Activated CD4-positive, alpha-beta T cell treated with anti-CD3 and anti-CD28 coated beads for 36 hours (primary cell): ENCODE measurements at regions not wholly inside any gene's neighbourhood (a gene's known extent, or its start where the extent isn't known, plus 50 kb on each side); places are given as distances from the start of the nearest gene placed in this dataset.
A peak's percentile ranks its signal among the peaks of the same experiment; 100 is the strongest.

Experiments
- ATAC-seq: fragments of 200-7000 bp; cut with Tn5 transposase; one replicate; pipeline ENCODE4 v1.10.0; 2021; ENCODE audit warnings: mild to moderate bottlenecking, moderate library complexity
- CTCF ChIA-PET: fragments of 350-600 bp; sonication (Branson Sonifier 250); formaldehyde crosslinking; loops from one replicate; lab custom pipeline; 2021; ENCODE audit warnings: antibody characterized with exemption; lab: Charles Lee
- POLR2A ChIA-PET: fragments of 350-600 bp; sonication (Branson Sonifier 250); formaldehyde crosslinking; loops from one replicate; lab custom pipeline; 2021; ENCODE audit warnings: antibody characterized with exemption, inconsistent platforms; lab: Charles Lee
- DNase-seq: peaks from one replicate; pipeline ENCODE4 v3.0.0-alpha.2; 2020
- H3K27ac Mint-ChIP-seq: one replicate; pipeline ENCODE4 v1.8.0; 2021; ENCODE audit warnings: mixed read lengths
- H3K27me3 Mint-ChIP-seq: one replicate; pipeline ENCODE4 v1.8.0; 2021; ENCODE audit warnings: mixed read lengths
- H3K36me3 Mint-ChIP-seq: one replicate; pipeline ENCODE4 v1.8.0; 2021; ENCODE audit warnings: low read depth, mixed read lengths
- H3K4me1 Mint-ChIP-seq: one replicate; pipeline ENCODE4 v1.8.0; 2021; ENCODE audit warnings: mixed read lengths
- H3K4me3 Mint-ChIP-seq: one replicate; pipeline ENCODE4 v1.8.0; 2021; ENCODE audit warnings: mild to moderate bottlenecking, moderate library complexity, mixed read lengths
- H3K9me3 Mint-ChIP-seq: one replicate; pipeline ENCODE4 v1.8.0; 2021; ENCODE audit warnings: low read depth, mixed read lengths
- intact Hi-C, 2 experiments: fragments of 100-400 bp; cut with DNase I in 1 of 2; cut with micrococcal nuclease in 1 of 2; formaldehyde crosslinking; loops; one replicate each; pipeline versions ENCODE4 v1.14.2 to v1.15.1; 2022 to 2024; cut with DNase I, micrococcal nuclease

GRCh38 chrX:46366381-46367207 lies 178.6 kb downstream of the ZNF674 start:
- POLR2A ChIA-PET, result no interaction called here
- intact Hi-C loops, result no loop called here
- Mint-ChIP-seq H3K27me3 (no peaks in the 10 kb centered on the region), H3K36me3 (no peaks in the 10 kb centered on the region), H3K4me1 (no peaks in the 10 kb centered on the region), H3K4me3 (no peak overlapping the region), H3K27ac (no peak overlapping the region), H3K9me3 (no peaks in the 10 kb centered on the region)
- ATAC-seq, result no peak
- CTCF ChIA-PET, result interaction anchor here (0.6 to 2.2 kb wide), 2 partner anchors 10 to 852 kb away, joined by 3 to 7 read pairs; no protein-coding TSS in a partner anchor
- no peak for DNase-seq

GRCh38 chrX:46354481-46354880 lies 190.7 kb downstream of the ZNF674 start:
- Mint-ChIP-seq H3K4me3 (no peak overlapping the region), H3K9me3 (peaks cover 3% of the 10 kb centered on the region), H3K36me3 (no peaks in the 10 kb centered on the region), H3K27me3 (no peaks in the 10 kb centered on the region), H3K27ac (no peak overlapping the region), H3K4me1 (no peaks in the 10 kb centered on the region)
- DNase-seq, result no peak
- ChIA-PET POLR2A (no interaction called here), CTCF (no interaction called here)
- ATAC-seq, result no peak
- intact Hi-C loops, result no loop called here

GRCh38 chrX:46341767-46342322 lies 203.4 kb downstream of the ZNF674 start:
- H3K4me3 Mint-ChIP-seq, result no peak overlapping the region
- ChIA-PET CTCF (no interaction called here), POLR2A (no interaction called here)
- no peak overlapping the region for H3K27ac Mint-ChIP-seq
- ATAC-seq, result no peak
- H3K9me3 Mint-ChIP-seq, result no peaks in the 10 kb centered on the region
- DNase-seq, result no peak
- no peaks in the 10 kb centered on the region for H3K4me1 Mint-ChIP-seq
- intact Hi-C loops, result no loop called here
- no peaks in the 10 kb centered on the region for H3K36me3 Mint-ChIP-seq
- H3K27me3 Mint-ChIP-seq, result no peaks in the 10 kb centered on the region

- H3K9me3 Mint-ChIP-seq, result no peaks in the 10 kb centered on the region
- DNase-seq, result no peak
- no peaks in the 10 kb centered on the region for H3K36me3 Mint-ChIP-seq
- no peaks in the 10 kb centered on the region for H3K27me3 Mint-ChIP-seq
- peak; percentile 55 for ATAC-seq
- intact Hi-C loops, result no loop called here
- no peaks in the 10 kb centered on the region for H3K4me1 Mint-ChIP-seq
- CTCF ChIA-PET, result no interaction called here
- no peak overlapping the region for H3K27ac Mint-ChIP-seq
- H3K4me3 Mint-ChIP-seq, result no peak overlapping the region
- POLR2A ChIA-PET, result no interaction called here
Observed at GRCh38 chrX:46340696-46341095, 204.5 kb downstream of the ZNF674 start.

- H3K27me3 Mint-ChIP-seq, result peaks cover 2% of the 10 kb centered on the region
- no peaks in the 10 kb centered on the region for H3K36me3 Mint-ChIP-seq
- ATAC-seq (no peak), DNase-seq (no peak)
- peaks cover 3% of the 10 kb centered on the region for H3K4me1 Mint-ChIP-seq
- CTCF ChIA-PET, result interaction anchor here (0.7 kb wide), 1 partner anchor 128 kb away, joined by 3 read pairs; no protein-coding TSS in a partner anchor
- POLR2A ChIA-PET, result no interaction called here
- H3K27ac Mint-ChIP-seq, result no peak overlapping the region
- no peak overlapping the region for H3K4me3 Mint-ChIP-seq
- intact Hi-C loops, result no loop called here
- peaks cover 2% of the 10 kb centered on the region for H3K9me3 Mint-ChIP-seq
Observed at GRCh38 chrX:46333550-46333949, 211.7 kb downstream of the ZNF674 start.

- Mint-ChIP-seq H3K4me3 (no peak overlapping the region), H3K27ac (no peak overlapping the region), H3K4me1 (peaks cover 16% of the 10 kb centered on the region), H3K36me3 (no peaks in the 10 kb centered on the region), H3K27me3 (peaks cover 2% of the 10 kb centered on the region), H3K9me3 (peaks cover 2% of the 10 kb centered on the region)
- ChIA-PET POLR2A (no interaction called here), CTCF (no interaction called here)
- ATAC-seq, result no peak
- DNase-seq, result no peak
- intact Hi-C loops, result no loop called here
Observed at GRCh38 chrX:46330981-46331380, 214.2 kb downstream of the ZNF674 start.

GRCh38 chrX:46330513-46330912 lies 214.7 kb downstream of the ZNF674 start:
- intact Hi-C loops, result no loop called here
- H3K4me3 Mint-ChIP-seq, result no peak overlapping the region

GRCh38 chrX:46328133-46328532 lies 217.1 kb downstream of the ZNF674 start:
- H3K27me3 Mint-ChIP-seq, result no peaks in the 10 kb centered on the region
- CTCF ChIA-PET, result interaction anchor here (0.6 kb wide), 1 partner anchor 35 kb away, joined by 3 read pairs; no protein-coding TSS in a partner anchor
- POLR2A ChIA-PET, result no interaction called here
- H3K9me3 Mint-ChIP-seq, result no peaks in the 10 kb centered on the region
- ATAC-seq (no peak), DNase-seq (no peak)
- H3K4me1 Mint-ChIP-seq, result peaks cover 35% of the 10 kb centered on the region
- no peaks in the 10 kb centered on the region for H3K36me3 Mint-ChIP-seq
- H3K27ac Mint-ChIP-seq, result no peak overlapping the region
- H3K4me3 Mint-ChIP-seq, result no peak overlapping the region
- intact Hi-C loops, result loop anchor here (5.0 to 10.0 kb wide), 5 partner anchors 521 to 1451 kb away; no protein-coding TSS in a partner anchor

More at GRCh38 chrX:46330513-46330912, 214.7 kb downstream of the ZNF674 start:
- ChIA-PET CTCF (interaction anchor here (0.6 kb wide), 1 partner anchor 155 kb away, joined by 3 read pairs; no protein-coding TSS in a partner anchor), POLR2A (no interaction called here)
- peaks cover 19% of the 10 kb centered on the region for H3K4me1 Mint-ChIP-seq
- H3K27ac Mint-ChIP-seq, result no peak overlapping the region
- H3K9me3 Mint-ChIP-seq, result peaks cover 2% of the 10 kb centered on the region
- peaks cover 2% of the 10 kb centered on the region for H3K27me3 Mint-ChIP-seq
- ATAC-seq (no peak), DNase-seq (no peak)
- H3K36me3 Mint-ChIP-seq, result no peaks in the 10 kb centered on the region

- no peaks in the 10 kb centered on the region for H3K27me3 Mint-ChIP-seq
- peak overlapping the region; percentile 31 for H3K27ac Mint-ChIP-seq
- peaks cover 1% of the 10 kb centered on the region for H3K36me3 Mint-ChIP-seq
- ChIA-PET CTCF (interaction anchor here (0.6 kb wide), 1 partner anchor 35 kb away, joined by 3 read pairs; no protein-coding TSS in a partner anchor), POLR2A (no interaction called here)
- no peak overlapping the region for H3K4me3 Mint-ChIP-seq
- ATAC-seq (no peak), DNase-seq (no peak)
- H3K4me1 Mint-ChIP-seq, result peaks cover 39% of the 10 kb centered on the region
- intact Hi-C loops, result loop anchor here (5.0 to 10.0 kb wide), 5 partner anchors 520 to 1450 kb away; no protein-coding TSS in a partner anchor
- H3K9me3 Mint-ChIP-seq, result no peaks in the 10 kb centered on the region
Observed at GRCh38 chrX:46327566-46328115, 217.6 kb downstream of the ZNF674 start.

- H3K4me1 Mint-ChIP-seq, result peaks cover 54% of the 10 kb centered on the region
- H3K9me3 Mint-ChIP-seq, result no peaks in the 10 kb centered on the region
- no peak overlapping the region for H3K27ac Mint-ChIP-seq
- ATAC-seq (no peak), DNase-seq (no peak)
- H3K27me3 Mint-ChIP-seq, result no peaks in the 10 kb centered on the region
- intact Hi-C loops, result loop anchor here (5.0 to 10.0 kb wide), 5 partner anchors 519 to 1449 kb away; no protein-coding TSS in a partner anchor
- H3K4me3 Mint-ChIP-seq, result no peak overlapping the region
- H3K36me3 Mint-ChIP-seq, result peaks cover 1% of the 10 kb centered on the region
- ChIA-PET POLR2A (no interaction called here), CTCF (no interaction called here)
Observed at GRCh38 chrX:46326161-46326560, 219.1 kb downstream of the ZNF674 start.

GRCh38 chrX:46325312-46325877 lies 219.8 kb downstream of the ZNF674 start:
- POLR2A ChIA-PET, result interaction anchor here (0.6 kb wide), 1 partner anchor 1212 kb away, joined by 5 read pairs; no protein-coding TSS in a partner anchor

More at GRCh38 chrX:46325312-46325877, 219.8 kb downstream of the ZNF674 start:
- CTCF ChIA-PET, result no interaction called here
- H3K27ac Mint-ChIP-seq, result peak overlapping the region; percentile 76
- peaks cover 1% of the 10 kb centered on the region for H3K36me3 Mint-ChIP-seq
- no peaks in the 10 kb centered on the region for H3K9me3 Mint-ChIP-seq
- peak overlapping the region; percentile 3 for H3K4me3 Mint-ChIP-seq
- peaks cover 62% of the 10 kb centered on the region for H3K4me1 Mint-ChIP-seq
- DNase-seq (peak; percentile 78), ATAC-seq (peak; percentile 83)
- intact Hi-C loops, result loop anchor here (1.0 to 10.0 kb wide), 8 partner anchors 14 to 1448 kb away; no protein-coding TSS in a partner anchor
- H3K27me3 Mint-ChIP-seq, result no peaks in the 10 kb centered on the region
